HCEC 1CT (cell line): ENCODE measurements at regions not wholly inside any gene's neighbourhood (a gene's known extent, or its start where the extent isn't known, plus 50 kb on each side); places are given as distances from the start of the nearest gene placed in this dataset.
"Not testable (repeated sequence)": the region's sequence is repeated elsewhere in the genome, so short reads cannot be mapped to it uniquely, and the experiment has no call there.

Experiments used
- DNase-seq: peaks from one replicate; pipeline ENCODE4 v3.0.0-alpha.2; 2017

DNA sequence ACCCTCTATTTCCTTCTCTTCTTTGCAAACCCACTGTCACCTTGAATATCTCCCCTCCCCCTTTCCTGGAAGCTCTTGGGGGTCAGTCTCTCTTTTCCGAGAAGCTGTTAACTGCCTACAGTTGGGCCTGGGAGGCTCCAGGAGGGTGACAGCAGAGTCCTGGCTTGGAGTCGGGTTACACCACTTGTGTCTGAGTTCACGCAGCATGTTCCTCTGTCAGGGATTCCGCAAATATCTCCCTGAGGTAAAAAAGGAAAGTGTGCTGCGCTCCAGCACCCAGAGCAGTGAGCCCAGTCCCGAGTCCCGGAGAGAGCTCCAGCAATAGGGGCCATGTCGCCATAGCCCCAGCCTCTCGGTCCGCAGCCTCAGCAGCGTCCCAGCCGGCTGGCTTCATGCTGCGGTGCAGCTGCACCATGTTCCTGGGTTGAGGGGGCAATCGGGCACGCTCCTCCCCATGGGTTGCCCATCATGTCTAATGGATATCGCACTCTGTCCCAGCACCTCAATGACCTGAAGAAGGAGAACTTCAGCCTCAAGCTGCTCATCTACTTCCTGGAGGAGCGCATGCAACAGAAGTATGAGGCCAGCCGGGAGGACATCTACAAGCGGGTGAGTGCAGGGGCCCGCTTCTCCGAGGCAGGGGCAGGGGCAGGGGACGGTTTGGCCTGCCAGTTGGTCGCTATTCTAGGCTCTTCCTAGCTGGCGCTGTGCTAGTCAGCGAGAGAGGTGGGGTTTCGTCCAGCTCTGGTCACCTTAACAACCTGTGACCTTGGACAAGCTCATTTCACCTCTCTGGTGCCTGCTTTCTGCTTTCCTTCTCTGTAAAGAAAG, 101.3 kb upstream of the SEC22B start:
- not testable (repeated sequence) for DNase-seq

DNA sequence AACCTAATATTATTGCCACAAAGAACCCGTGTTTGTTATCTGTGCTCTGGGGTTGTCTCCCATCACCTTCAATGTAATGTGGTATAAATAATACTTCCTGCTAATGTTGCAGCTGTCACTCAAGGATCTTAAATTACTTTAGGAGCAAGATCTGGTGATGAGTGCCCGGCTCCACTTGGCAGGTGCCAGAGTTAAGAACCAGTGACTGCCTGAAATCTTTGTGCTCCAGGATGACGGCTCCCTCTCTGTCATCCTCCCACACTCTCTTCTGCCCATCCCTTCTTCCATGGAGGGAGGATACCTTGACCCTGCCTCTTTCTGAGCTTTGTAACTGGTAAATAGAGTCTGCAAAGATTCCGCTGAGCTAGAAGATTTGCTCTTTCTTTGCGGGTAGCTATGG, 100.4 kb upstream of the SEC22B start:
- not testable (repeated sequence) for DNase-seq

GRCh38 chr1:120274438-120274837, 98.1 kb upstream of the SEC22B start:
- not testable (repeated sequence) for DNase-seq

DNA sequence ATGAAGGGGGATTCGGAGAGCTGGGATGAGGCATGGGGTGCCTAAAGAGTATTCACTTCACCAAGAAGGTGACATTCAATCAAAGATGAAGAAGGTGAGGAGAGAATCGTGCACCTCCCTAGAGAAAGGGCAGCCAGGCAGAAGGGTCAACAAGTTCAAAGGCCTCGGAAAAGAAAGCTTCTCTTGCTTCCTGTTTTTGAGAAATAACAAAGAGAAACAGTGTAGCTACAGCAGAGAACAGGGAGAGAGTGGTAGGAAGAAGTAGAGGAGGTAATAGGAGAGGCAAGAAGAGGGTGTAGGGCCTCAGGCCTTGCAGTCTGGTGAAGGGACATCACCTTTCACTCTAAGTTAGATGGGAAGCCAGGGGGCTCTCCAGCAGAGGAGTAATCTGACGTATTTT, 97.0 kb upstream of the SEC22B start:
- not testable (repeated sequence) for DNase-seq

GRCh38 chr1:120272242-120272641, 95.9 kb upstream of the SEC22B start:
- DNase-seq, result not testable (repeated sequence)

- DNase-seq, result not testable (repeated sequence)
These were observed 95.4 kb upstream of the SEC22B start for GRCh38 chr1:120271561-120272221.

- DNase-seq, result not testable (repeated sequence)
These were observed 91.7 kb upstream of the SEC22B start for GRCh38 chr1:120267894-120268551.

DNA sequence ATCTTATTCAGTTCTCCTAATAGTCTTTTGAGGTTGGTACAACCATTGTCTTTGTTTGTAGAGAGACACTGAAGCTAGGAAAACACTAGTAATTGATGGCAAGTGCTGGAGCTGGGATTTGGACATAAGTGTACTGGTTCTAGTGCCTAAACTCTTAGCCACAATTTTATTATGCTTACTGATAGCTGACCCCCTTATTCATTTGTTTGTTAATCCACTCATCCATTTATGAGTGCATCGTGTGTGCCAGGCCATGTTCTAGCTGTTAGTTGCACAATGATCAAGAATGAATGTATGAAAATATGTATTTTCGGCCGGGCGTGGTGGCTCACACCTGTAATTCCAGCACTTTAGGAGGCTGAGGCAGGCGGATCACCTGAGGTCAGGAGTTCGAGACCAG, 88.2 kb upstream of the SEC22B start:
- not testable (repeated sequence) for DNase-seq

GRCh38 chr1:120262791-120263751, 86.8 kb upstream of the SEC22B start:
- not testable (repeated sequence) for DNase-seq

DNA sequence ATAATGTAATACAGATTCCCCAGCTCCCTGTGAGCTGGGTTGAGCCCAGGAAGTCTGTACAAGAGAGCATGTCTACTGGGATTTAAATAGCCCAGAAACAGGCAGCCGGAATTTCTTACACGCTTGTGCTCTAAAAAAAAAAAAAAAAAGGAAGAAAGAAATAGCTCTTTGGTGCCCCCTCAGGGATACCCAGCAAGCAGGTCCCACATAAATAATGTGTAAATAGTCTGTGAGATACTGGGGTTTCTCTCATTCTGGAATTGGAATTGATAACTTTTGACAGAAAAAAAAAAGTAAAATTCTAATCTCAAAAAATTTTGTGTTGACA, 81.4 kb upstream of the SEC22B start:
- DNase-seq, result not testable (repeated sequence)

DNA sequence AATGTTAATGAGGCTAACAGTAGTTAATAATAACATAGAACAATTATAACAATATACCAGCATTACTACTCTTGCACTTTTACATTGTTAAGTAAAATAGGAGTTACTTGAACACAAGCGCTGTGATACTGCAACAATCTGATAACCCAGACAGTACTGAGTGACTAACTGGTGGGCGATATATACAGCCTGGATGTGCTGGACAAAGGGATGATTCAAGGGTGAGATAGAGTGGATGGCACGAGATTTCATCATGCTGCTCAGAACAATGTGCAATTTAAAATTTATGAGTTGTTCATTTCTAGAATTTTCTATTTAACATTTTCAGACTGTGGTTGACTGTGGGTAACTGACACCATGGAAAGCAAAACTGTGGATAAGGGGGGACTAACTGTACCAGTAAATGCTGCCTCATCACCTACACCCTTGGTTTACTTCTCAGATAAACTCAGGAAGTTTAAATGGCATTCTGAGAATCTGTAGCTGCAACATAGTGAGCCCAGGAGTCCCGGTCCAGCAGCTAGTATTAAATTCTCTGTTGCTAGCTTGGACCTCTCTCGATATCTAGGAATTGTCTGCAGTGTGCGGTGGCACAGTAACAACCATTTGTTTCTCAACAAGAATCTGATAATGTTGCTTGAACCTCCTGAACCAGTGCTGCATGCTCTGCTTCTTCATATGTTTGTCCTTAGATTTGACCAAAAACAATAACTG, 80.9 kb upstream of the SEC22B start:
- not testable (repeated sequence) for DNase-seq

- DNase-seq, result not testable (repeated sequence)
These were observed 74.4 kb upstream of the SEC22B start for GRCh38 chr1:120250756-120251155.

DNA sequence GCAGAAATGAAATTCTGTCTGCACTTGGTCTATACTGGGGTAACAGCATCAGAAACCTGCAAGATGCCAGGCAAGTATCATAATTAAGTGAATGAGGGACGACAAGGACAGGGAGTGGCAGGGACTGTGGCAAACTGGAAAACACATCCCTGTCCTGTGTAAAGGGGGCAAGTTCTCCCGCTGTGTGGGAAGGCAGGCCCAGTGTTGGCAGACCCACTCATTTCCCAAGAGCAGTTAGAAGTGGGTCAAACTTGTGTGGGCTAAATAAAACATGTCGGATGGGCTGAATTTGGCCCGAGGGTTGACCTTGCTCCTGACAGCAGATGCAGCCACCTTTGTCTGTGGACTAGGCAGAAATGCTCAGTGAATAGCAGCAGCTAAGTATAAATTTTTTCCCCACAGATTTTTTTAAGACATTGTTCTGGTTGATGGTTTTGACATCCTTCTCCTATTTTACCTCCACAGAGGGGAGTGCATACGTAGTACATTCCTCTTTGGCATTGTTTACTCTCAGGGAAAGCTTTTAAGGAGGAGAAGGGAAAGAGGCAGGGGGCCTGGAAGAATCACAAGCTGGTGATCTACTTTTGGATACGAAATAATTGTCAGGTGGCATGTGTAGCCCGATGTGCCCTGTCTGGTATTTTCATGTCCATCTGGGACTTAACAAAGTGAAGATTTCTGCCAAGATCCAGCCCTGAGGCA, 72.6 kb upstream of the SEC22B start:
- not testable (repeated sequence) for DNase-seq

DNA sequence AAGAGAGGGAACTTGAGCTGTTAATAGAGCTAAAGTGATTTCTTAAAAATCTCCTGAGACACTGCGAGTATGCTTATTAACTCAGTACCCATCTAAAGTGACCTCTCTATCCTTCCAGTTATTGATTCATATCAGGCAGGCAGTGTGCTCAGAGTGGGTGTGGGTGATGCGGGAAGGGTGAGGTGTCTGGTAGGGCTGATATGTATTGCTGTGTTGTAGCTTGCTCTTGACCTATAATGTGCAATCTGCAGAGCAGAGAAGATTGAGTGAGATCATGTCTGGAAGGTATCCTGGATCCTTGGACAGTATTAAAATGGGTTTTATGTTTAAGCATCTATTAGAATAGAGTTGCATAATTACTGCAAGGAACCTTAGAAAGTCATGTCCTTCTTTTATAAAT, 71.9 kb upstream of the SEC22B start:
- DNase-seq, result not testable (repeated sequence)

DNA sequence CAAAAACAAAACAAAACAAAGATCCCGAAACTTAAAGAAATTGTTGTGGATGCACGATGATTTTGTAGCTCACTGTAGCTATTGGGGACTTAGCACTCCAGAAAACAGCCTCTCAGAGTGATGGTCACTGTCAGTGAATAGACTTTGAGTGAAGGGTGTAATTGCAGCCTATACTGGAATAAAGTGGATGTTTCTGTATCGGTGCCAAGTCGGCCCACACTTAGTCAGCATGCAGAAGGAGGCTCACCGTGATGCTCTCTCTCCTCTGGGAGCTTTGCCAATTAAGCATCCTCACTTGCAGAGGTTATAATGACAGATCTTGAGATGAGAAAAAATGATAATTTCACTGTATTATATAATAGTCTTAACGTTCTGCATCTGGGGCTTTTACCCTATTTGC, 67.5 kb upstream of the SEC22B start:
- DNase-seq, result not testable (repeated sequence)

DNA sequence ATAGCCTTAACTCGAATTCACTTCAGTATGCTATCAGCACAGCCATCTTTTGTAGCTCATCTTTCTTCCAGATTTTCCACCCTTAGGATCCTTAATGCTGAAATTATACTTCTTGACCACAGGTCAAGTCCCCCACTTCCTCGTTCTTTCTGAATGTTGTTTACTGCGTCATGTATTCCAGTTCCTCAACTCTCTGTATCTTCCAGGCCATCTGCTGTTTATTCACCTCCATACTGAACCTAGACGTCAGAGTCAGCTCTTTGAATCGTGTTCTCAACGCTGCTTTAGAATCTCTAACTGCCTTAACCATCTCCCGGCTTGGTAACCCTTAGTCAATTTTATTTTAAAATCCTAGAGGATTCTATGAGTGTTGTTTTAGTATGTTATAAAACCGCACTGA, 66.3 kb upstream of the SEC22B start:
- not testable (repeated sequence) for DNase-seq

DNA sequence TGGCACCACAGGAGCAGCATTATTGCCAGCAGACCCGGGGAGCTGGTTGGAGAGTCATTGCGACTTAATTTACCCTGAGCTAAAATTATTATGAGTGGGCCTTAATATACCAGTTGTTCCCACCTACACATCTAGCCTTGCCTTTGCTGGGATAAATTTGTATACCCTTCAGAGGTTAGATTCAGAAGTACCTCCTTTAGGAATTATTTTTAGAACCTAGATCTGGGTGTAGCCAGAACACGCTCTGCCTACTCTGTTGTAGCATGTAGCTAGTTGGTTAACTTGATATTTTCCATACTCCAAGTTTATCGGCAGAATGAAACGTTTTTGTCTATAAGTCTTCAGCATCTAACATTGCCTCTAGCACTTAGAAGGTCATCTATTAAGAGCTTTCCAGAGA, 65.5 kb upstream of the SEC22B start:
- not testable (repeated sequence) for DNase-seq

- not testable (repeated sequence) for DNase-seq
These were observed 63.9 kb upstream of the SEC22B start for GRCh38 chr1:120240181-120240580.

GRCh38 chr1:120239351-120239750, 63.0 kb upstream of the SEC22B start:
- not testable (repeated sequence) for DNase-seq

DNA sequence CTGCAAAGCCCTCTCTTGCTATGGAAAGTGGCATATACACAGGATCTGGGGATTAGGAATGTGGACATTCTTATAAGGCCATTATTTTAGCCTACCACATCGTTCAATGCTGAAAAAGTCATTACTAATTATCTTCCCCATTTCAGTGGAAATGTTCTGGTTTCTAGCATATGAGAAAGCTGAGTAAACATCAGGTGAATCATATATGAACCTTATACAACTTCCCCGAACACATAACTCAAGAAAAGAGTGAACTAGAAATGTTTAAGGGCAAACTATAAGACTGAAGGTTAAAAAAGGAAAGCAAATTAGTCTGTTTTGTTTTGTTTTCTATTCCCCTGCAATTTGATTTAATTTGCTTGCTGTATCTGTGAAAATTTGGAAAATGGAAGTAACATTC, 62.5 kb upstream of the SEC22B start:
- DNase-seq, result not testable (repeated sequence)

DNA sequence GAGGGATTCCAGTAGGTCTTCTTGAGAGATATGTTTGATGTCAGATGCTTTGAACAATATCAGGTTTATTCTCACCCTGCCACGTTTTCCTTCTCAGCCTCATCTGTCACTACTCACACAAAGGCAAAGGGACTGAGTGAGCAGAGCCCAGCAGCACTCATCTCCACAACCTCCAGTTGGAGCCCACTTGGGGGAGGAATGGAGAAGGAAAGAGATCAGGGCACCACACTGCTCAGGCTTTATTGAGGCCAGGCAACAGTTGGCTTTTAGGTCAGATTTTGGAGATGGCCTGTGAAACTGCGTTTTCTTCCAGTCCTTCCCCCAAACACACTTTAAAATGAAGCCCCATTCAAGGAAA, 57.3 kb upstream of the SEC22B start:
- DNase-seq, result not testable (repeated sequence)
